Colonic mucosa (tissue), 4 donors: ENCODE measurements at regions not wholly inside any gene's neighbourhood (a gene's known extent, or its start where the extent isn't known, plus 50 kb on each side); places are given as distances from the start of the nearest gene placed in this dataset.

Source experiments
- DNase-seq: peaks from one replicate; pipeline ENCODE4 v3.0.0-alpha.2; 2020
- H3K27ac ChIP-seq: fragments of 200-600 bp; one replicate; pipeline ENCODE4 v1.8.0; 2021
- H3K27me3 ChIP-seq: fragments of 200-600 bp; one replicate; pipeline ENCODE4 v1.8.0; 2021
- H3K36me3 ChIP-seq: fragments of 200-600 bp; one replicate; pipeline ENCODE4 v1.8.0; 2021
- H3K4me1 ChIP-seq: fragments of 200-600 bp; one replicate; pipeline ENCODE4 v1.8.0; 2021; ENCODE audit warnings: mild to moderate bottlenecking
- H3K4me3 ChIP-seq: fragments of 200-600 bp; one replicate; pipeline ENCODE4 v1.8.0; 2021
- H3K9ac ChIP-seq, 2 donors: one replicate each; pipeline ENCODE4 v1.7.0; 2013; ENCODE audit warnings: control low read depth in 2 of 2, low read depth in 2 of 2, low read length in 2 of 2
- H3K9me3 ChIP-seq: fragments of 200-600 bp; one replicate; pipeline ENCODE4 v1.8.0; 2021
- CTCF ChIP-seq: fragments of 200-600 bp; IDR thresholded peaks from one replicate; pipeline ENCODE4 v1.8.0; 2022; ENCODE audit warnings: antibody characterized with exemption, mild to moderate bottlenecking
- intact Hi-C: fragments of 100-400 bp; cut with DNase I; formaldehyde crosslinking; loops from one replicate; pipeline ENCODE4 v1.14.1; 2022
- donor health status: healthy.
- donor health status: DM: no; HTN: no; CAD: no.
- donor health status: DM: no; HTN: no; CAD: no.

- Histone ChIP-seq H3K36me3 (no peaks in the 10 kb centered on the region), H3K4me1 (no peaks in the 10 kb centered on the region), H3K9me3 (no peaks in the 10 kb centered on the region), H3K9ac (no peak overlapping the region), H3K4me3 (no peak overlapping the region), H3K27me3 (no peaks in the 10 kb centered on the region), H3K27ac (no peak overlapping the region)
- intact Hi-C loops = no loop called here
- TF ChIP-seq CTCF = no peak
- DNase-seq = no peak
Measured at GRCh38 chr2:34961822-34962221, 1362.7 kb upstream of the FAM98A start.

GRCh38 chr2:34954758-34955157, 1355.7 kb upstream of the FAM98A start:
- Histone ChIP-seq H3K4me1 (no peaks in the 10 kb centered on the region), H3K9ac (no peak overlapping the region), H3K4me3 (no peak overlapping the region), H3K36me3 (no peaks in the 10 kb centered on the region), H3K27ac (no peak overlapping the region), H3K9me3 (no peaks in the 10 kb centered on the region), H3K27me3 (no peaks in the 10 kb centered on the region)
- no peak for DNase-seq
- intact Hi-C loops = no loop called here
- no peak for TF ChIP-seq CTCF

- H3K4me1 ChIP-seq = no peaks in the 10 kb centered on the region
- DNase-seq = no peak
- intact Hi-C loops = no loop called here
- H3K9me3 ChIP-seq = no peaks in the 10 kb centered on the region
- no peaks in the 10 kb centered on the region for H3K36me3 ChIP-seq
- H3K9ac ChIP-seq = no peak overlapping the region
- TF ChIP-seq CTCF = no peak
- H3K4me3 ChIP-seq = no peak overlapping the region
- H3K27ac ChIP-seq = no peak overlapping the region
- H3K27me3 ChIP-seq = no peaks in the 10 kb centered on the region
Measured at GRCh38 chr2:34950797-34951196, 1351.7 kb upstream of the FAM98A start.

GRCh38 chr2:34949316-34949715, 1350.2 kb upstream of the FAM98A start:
- no peak overlapping the region for H3K27ac ChIP-seq
- no peaks in the 10 kb centered on the region for H3K27me3 ChIP-seq
- DNase-seq = no peak
- intact Hi-C loops = no loop called here
- H3K4me1 ChIP-seq = no peaks in the 10 kb centered on the region
- no peak overlapping the region for H3K4me3 ChIP-seq
- H3K9me3 ChIP-seq = no peaks in the 10 kb centered on the region
- no peak for TF ChIP-seq CTCF
- no peaks in the 10 kb centered on the region for H3K36me3 ChIP-seq
- H3K9ac ChIP-seq = no peak overlapping the region

GRCh38 chr2:34936089-34936488, 1337.0 kb upstream of the FAM98A start:
- H3K36me3 ChIP-seq = no peaks in the 10 kb centered on the region
- intact Hi-C loops = no loop called here
- no peak overlapping the region for H3K4me3 ChIP-seq
- no peak for TF ChIP-seq CTCF
- H3K9me3 ChIP-seq = no peaks in the 10 kb centered on the region
- no peak overlapping the region for H3K9ac ChIP-seq
- no peak for DNase-seq
- H3K4me1 ChIP-seq = no peaks in the 10 kb centered on the region
- no peaks in the 10 kb centered on the region for H3K27me3 ChIP-seq
- H3K27ac ChIP-seq = no peak overlapping the region

GRCh38 chr2:34912084-34912483, 1313.0 kb upstream of the FAM98A start:
- no peaks in the 10 kb centered on the region for H3K36me3 ChIP-seq
- no peak for DNase-seq
- no peaks in the 10 kb centered on the region for H3K27me3 ChIP-seq
- TF ChIP-seq CTCF = no peak
- no peak overlapping the region for H3K27ac ChIP-seq
- no peaks in the 10 kb centered on the region for H3K4me1 ChIP-seq
- intact Hi-C loops = no loop called here
- H3K4me3 ChIP-seq = no peak overlapping the region
- H3K9ac ChIP-seq = no peak overlapping the region
- H3K9me3 ChIP-seq = no peaks in the 10 kb centered on the region
